Stimulated activated CD4-positive, alpha-beta T cell treated with anti-CD3 and anti-CD28 coated beads, Interleukin-1b, Interleukin-23, amount 100 ng/mL, for 48 hours (primary cell): ENCODE measurements at regions not wholly inside any gene's neighbourhood (a gene's known extent, or its start where the extent isn't known, plus 50 kb on each side); places are given as distances from the start of the nearest gene placed in this dataset.

Source experiments
- DNase-seq: peaks from one replicate; pipeline ENCODE4 v3.0.0-alpha.2; 2020

DNA sequence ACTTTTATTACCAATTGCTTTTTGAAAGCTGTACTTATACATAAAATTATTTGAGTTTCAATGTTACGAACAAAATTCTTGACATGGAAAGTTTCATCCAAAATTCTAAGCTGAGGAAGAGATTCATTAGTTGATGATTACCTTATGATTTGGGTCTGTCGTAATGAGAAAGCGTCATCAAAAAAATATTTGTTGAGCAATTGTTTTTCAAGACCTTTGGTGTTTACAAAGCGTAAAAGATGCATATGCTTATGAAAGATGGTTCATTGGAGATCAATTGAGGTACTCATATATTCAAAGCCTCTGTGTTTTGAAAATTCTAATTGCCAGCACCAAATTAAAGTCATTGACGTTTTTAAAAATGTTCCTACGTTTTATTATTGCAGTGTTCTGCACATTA lies 110.5 kb upstream of the DOK5 start:
- DNase-seq = no peak

DNA sequence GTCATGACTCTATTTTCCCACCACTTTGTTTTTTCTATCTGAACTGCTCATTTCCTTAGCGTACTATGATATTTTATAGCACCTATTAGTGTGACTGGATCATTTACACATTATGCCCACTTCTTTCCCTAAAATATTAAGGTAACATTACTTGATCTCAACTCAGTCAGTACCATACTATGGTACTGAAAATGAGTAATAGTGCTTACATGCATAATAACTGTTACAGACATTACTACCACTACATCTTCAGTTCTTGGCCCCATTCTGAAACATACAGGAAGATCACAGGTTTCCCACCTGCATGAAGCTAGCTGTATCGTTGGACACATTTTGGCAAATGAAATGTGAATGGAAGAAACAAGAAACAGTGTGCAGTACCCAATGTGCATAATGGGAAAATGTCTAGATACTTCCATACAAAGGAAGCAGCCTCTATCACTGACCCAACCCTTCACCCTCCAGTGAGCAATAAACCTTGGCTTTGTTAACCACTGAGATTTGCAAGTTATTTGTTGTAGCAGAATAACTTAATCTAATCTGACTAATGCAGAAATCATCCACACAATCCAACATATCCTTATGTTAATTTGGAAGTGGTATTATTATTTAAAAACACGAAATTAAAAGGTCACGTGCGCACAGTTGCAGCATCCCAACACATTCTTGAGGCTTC lies 108.6 kb upstream of the DOK5 start:
- no peak for DNase-seq

DNA sequence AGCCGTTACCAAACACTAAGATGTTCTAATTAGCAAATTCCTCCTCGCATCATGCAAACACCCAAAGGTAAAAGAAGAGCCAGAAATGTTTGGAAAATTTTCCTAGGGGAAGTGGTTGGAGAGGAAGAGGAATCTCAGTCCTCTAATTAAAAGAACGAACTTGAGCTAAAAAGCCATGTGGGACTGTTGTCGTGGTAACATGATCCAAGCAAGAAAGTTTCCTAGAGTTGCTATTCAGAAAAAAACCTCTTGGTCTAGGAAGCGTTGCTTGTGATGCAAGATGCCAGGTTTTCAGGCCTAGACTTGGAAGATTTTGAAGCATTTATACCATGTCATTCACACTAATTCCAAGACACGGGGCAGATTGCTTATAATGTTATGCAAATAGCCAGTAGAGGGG lies 106.8 kb upstream of the DOK5 start:
- DNase-seq = no peak

DNA sequence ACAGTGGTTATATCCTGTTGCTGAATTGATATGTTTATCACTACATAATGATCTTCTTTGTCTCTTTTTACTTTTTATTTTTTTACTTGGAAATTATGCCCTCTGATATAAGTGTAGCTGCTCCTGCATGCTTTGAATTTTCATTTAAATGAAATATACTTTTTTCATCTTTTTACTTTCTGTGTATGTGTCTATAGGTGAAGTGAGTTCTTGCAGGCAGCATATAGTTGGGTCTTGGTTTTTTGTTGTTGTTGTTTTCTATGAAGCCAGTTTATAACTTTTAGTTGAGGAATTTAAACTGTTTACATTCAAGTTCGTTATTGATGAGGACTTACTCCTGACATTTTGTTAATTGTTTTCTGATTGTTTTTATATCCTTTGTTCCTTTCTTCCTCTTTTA lies 103.1 kb upstream of the DOK5 start:
- no peak for DNase-seq

DNA sequence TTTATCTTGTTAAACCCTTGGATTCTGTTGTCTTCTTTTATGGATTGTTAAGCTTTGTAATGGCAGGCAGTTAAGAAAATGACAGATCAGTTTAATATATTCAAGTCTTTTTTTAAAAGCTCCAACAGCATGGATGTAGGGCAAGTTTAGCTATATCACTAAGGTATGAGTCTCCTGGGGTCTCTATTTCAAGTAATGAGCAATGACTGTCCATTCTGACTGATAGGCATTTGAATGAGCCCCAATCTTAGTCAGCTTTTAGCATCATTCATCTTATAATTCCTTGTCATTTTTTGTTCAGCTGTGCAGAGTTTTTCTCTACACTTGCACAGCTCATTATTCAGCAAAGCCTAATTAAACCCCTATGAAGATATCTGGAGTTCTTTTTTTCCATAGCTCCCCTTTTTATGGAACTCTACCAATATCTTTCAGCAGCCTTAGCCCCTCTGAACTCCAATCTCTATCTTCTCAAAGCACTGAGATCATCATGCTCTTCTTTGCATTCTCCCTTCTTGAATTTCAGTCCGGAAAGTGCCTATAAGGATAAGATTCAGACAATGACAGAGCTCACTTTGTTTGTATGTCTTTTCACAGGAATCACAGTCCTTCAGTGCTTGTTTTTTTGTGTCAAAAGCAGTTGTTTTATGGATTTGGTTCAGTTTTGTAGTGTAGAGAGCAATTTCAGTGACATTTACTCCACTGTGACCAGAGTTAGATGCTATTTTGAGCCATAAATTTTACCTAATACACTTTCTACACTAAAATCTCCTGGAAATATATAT lies 97.2 kb upstream of the DOK5 start:
- DNase-seq = no peak

DNA sequence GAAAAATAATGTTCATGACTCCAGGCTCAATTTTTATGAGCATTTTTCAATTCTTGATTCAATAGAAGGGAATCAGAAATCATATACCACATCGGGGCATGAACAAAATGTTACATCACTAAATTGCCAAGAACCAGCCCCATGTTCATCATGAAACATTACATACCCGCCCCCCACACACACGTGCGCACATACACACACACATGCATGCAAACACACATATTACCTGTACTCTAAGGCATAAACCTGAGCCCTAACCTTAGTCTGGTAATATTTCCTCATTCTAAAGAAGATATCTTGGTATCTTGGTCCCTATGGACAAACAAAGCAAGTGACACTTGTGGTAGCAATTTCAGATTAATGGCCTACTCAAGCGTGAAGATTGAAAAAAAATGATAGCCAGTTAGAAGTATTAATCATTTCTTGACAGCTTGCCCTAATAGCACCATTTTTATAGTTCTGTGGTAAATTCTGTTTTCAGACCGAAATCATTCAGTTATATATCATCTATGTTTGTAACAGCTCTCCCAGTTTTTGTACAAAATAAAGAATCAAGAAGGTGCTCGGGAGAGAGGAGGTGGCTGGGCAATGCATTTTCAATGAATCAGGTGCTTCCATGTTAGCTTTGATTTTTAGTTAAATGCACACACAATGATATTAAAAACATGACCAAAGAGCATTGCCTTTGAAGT lies 95.4 kb upstream of the DOK5 start:
- no peak for DNase-seq

DNA sequence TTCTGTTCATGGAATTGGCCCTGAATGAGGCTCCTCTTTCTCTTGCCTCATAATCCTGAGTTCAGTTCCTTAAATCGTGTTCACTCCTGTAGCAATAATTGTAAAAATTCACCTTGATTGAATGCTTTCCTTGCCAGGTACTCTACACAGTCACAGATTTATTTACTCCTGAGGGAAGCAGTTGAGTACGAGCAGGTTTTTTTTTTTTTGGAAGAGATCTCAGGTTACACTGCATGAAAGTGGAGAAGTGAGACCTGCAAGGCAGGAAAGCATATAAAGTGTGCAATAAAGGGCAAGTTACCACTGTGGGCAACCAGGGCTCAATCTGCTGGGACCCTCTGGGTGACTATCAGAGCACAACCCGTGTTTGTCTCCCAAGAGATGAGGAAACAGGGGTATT lies 93.0 kb upstream of the DOK5 start:
- DNase-seq = no peak

DNA sequence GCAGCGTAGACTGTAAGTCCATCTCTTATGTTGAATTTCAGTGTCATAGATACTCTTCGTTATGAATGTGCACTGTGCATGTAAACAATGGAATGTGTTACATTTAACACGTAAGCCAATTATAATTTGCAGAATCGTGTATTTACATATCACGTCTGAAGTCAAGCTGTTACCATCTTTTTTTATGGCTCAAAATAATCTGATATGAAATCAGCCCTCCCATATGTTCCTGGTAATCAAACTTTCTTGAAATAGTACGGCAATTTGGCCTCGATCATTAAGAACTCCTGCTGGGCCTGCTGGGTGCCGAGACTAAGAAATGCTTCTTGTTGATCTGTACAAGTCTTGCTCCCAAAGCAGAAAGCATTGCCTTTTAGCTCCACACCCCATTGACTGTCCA lies 89.6 kb upstream of the DOK5 start:
- no peak for DNase-seq

DNA sequence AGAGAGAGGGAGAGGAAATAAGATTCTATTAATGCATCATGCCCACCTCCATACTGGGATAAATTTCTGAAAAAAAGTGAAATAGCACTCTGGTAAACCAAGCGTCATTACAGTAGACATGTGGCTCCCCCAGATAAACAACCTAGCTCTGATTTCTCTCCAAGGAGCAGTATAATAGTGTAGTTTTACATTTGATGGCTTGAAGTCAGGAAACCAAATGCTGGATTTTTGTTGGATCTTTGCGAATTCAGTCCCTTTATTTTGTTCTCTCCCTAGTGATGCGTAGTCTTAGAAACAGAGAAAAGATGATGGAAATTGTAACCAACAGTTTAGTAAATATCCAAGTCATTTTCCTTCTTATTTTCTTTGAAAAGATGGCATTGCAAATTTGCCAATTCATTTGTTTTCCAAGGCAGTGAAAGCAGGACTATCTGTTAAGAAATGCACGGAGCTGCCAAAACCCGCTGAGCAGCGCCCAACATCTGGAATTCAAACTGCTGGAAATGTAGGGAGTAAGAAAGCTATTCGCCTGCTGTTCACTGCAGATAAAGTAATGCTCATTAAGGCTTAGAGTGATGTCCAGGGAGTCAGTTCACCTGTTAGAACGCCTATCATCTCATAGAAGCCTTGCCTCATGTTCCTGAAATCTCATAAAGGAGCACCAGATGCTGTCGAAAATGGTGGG lies 85.7 kb upstream of the DOK5 start:
- no peak for DNase-seq

DNA sequence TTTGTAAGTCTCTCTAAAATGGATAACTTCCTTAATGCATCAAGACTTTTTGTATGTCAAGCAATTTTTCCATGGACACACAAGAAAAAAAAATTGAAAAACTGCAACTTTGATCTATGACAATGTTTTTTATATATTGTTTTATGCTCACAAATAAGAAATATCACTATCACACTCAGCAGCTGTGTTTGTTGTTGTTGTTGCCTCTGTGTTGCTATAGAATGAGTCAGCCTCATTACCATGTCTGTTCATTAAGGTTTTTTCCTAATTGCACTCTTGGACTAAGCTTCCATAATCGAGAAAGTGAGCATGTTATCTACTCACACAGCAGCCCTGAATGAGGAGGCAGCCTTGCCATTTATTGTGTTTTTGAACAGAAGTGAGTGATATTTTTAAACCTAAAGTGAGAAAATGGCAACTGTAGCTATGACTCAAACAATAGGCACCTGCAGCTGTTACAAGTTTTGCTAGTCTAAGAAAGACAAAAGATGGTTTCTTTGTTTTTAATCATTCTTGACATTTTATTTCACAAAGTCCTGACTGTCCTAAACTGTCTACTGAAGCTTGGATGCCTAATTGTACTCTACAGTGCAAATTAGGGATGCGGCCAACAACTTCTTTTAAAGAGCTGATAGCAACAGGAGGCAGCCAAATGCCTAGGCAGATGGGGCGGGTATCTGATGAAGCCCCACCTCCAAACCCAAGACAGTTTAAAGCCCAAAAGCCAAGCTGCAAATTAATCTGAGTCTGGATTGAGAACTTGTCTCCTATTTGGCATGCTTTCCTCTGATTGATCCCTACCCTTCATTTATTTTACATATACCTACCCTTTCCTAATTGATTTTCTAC lies 77.9 kb upstream of the DOK5 start:
- DNase-seq = no peak

DNA sequence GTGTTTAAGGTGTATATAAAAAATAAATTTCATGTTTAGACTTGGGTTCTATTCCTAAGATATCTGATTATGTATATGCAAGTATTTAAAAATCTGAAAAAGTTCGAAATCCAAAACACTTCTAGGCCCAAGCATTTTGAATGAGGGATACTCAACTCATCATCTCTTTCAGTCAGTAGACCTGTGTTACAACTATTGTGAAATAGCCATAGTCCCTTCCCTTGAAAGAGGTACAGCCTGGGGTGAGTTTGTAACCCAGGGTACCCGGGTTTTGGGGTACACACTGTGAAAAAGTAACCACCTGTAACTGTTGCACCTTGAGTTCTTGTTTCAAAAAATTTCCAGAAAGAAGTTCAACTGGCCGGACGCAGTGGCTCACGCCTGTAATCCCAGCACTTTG lies 76.6 kb upstream of the DOK5 start:
- no peak for DNase-seq

DNA sequence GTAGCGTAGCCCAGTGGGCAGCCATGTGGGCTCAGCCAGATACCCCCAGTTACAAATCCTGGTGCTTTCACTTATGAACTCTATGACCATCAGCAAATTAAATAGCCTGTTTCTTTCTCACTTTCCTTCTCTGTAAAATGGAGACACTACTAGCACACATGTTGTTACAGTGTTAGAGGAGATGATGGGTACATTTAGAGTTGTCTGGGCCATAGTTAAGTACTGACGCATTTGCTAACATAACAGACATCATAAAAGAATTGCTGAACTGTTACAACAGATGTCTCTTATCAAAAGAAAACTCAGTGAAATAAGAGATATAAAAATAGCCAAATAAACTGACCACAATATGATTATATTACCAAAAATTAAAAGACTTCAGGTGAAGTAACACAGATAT lies 69.9 kb upstream of the DOK5 start:
- no peak for DNase-seq

DNA sequence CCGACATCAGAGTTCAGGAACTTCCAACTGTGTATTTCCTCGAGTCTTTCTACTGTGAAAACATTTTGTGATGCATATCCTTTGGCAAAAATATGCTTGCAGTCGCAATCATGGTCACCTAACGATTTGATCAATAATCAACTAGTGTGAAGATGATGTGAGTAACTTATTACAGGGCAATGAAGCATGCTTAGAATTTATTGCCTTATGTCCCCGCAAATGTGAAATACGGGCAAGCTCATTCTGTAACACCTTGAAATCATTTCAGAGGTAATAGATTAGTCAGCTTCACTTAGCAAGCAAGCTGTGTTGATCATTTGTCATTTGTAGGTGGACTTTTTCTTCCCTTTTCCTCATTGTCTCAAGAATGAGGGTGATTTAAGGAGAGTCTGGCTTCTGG lies 67.9 kb upstream of the DOK5 start:
- DNase-seq = no peak

DNA sequence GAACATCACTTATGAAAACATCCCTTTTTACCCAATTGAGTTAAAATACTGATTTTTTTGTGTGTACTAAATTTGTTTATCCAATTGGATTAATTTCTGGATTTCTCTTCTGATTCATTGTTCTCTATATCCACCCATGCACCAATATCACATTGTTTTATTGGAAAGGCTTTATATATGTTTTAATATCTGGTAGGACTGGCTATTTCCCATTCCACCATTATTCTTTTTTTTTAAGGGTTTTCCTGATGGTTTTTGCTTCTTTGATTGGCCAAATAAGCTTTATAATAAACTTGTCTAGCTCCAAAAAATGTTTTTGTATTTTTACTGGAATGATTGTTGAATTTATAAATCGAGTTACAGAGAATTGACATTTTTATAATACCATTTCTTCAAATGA lies 59.4 kb upstream of the DOK5 start:
- no peak for DNase-seq

DNA sequence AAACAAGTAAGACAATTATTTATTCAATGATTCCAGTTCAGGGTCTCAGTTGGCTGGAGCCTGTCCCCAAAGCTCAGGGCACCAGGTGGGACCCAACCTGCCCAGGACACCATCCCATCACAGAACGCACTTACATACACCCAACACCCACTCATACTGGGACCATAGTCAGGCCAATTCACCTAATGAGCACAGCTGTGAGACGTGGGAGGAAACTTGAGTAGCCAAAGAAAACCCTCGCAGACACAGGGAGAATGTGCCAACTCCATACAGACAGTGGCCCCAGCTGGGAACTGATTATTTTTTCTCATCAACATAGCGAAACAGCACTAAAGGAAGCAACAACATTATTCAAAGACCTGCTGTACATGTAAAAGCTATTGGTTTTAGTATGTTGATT lies 58.6 kb upstream of the DOK5 start:
- DNase-seq = no peak

DNA sequence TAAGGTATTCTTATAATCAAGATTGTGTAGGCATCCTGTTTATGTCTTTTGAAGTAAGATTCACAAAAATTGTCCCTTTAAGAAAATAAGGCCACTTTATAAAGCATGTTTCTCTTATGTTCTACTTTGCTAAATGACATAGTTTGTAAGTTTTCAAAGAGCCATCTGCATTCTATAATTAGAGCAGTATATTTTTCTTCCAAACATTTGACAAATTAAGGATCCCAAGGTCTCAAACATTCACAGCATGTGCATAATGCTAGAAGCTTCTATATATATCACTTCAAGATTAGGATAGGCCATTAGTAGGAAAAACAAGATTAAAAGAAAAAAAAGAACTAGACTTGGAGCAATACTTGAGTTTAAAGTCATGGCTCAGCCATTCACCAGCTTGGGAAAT lies 55.9 kb upstream of the DOK5 start:
- no peak for DNase-seq
